Right renal cortex interstitium (tissue), 3 donors: ENCODE measurements at regions not wholly inside any gene's neighbourhood (a gene's known extent, or its start where the extent isn't known, plus 50 kb on each side); places are given as distances from the start of the nearest gene placed in this dataset.
"Not testable (repeated sequence)": the region's sequence is repeated elsewhere in the genome, so short reads cannot be mapped to it uniquely, and the experiment has no call there.

Experiments
- DNase-seq, 3 donors: peaks; one replicate each; pipeline ENCODE4 v3.0.0-alpha.2; 2013; ENCODE audit warnings: low read depth in 3 of 3, low spot score in 2 of 3

- no peak for DNase-seq
These were observed 100.7 kb upstream of the TBX5 start for GRCh38 chr12:114506651-114507050.

GRCh38 chr12:114504311-114504710 lies 98.4 kb upstream of the TBX5 start:
- no peak for DNase-seq

- DNase-seq: no peak
These were observed 95.5 kb upstream of the TBX5 start for GRCh38 chr12:114501474-114501807.

GRCh38 chr12:114500775-114501473 lies 95.0 kb upstream of the TBX5 start:
- no peak for DNase-seq

GRCh38 chr12:114500131-114500530 lies 94.2 kb upstream of the TBX5 start:
- DNase-seq: no peak

- DNase-seq: no peak
These were observed 93.4 kb upstream of the TBX5 start for GRCh38 chr12:114499338-114499737.

- no peak for DNase-seq
These were observed 86.0 kb upstream of the TBX5 start for GRCh38 chr12:114491916-114492315.

GRCh38 chr12:114484822-114485459 lies 79.0 kb upstream of the TBX5 start:
- DNase-seq: not testable (repeated sequence)

GRCh38 chr12:114483996-114484395 lies 78.1 kb upstream of the TBX5 start:
- DNase-seq: no peak

GRCh38 chr12:114481200-114481535 lies 75.2 kb upstream of the TBX5 start:
- no peak for DNase-seq

- no peak for DNase-seq
These were observed 74.6 kb upstream of the TBX5 start for GRCh38 chr12:114480337-114481199.

GRCh38 chr12:114479831-114480230 lies 73.9 kb upstream of the TBX5 start:
- no peak for DNase-seq

- no peak for DNase-seq
These were observed 72.9 kb upstream of the TBX5 start for GRCh38 chr12:114478865-114479264.

- DNase-seq: no peak
These were observed 72.0 kb upstream of the TBX5 start for GRCh38 chr12:114477989-114478395.

- DNase-seq: no peak
These were observed 70.2 kb upstream of the TBX5 start for GRCh38 chr12:114476159-114476558.

- DNase-seq: no peak
These were observed 67.8 kb upstream of the TBX5 start for GRCh38 chr12:114473717-114474116.

- no peak for DNase-seq
These were observed 67.1 kb upstream of the TBX5 start for GRCh38 chr12:114473018-114473417.

- no peak for DNase-seq
These were observed 51.7 kb upstream of the TBX5 start for GRCh38 chr12:114457620-114458019.
